HT-29 (cell line): ENCODE measurements at regions not wholly inside any gene's neighbourhood (a gene's known extent, or its start where the extent isn't known, plus 50 kb on each side); places are given as distances from the start of the nearest gene placed in this dataset.

Experiments
- DNase-seq: peaks from one replicate; pipeline ENCODE4 v3.0.0-alpha.2; 2015; ENCODE audit warnings: low spot score

DNA sequence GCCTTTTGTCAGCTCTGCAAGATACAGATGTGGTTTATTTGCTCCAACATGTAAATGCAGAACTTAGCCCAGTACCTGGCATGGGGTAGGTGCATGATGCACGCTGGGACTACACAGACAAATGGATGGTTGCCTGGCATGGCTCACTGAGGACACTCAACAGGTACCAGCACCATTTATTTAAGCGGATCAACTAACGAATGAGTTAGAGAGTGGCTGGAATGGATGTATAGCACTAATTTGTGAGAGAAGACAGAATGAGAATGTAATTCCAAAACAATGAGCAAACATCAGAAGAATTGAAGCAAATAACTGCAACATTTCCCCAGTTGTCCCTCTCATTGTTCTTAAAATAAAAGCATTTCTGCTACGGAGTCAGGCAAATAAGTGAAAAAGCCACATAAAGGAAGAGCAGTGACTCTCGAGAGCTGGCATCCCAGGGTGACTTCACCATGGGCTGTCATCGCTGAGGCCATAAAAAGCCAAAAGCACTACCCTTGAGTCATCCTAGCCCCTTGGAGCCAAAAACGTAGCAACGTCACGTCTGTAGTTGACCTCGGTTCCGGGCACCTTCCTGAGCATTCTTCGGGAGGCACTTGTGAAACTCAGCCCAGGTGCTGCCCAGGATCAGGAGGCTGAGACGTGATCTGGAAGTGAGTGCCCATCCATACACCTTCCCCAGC is 290.3 kb downstream of the NSG2 start:
- DNase-seq: no peak

- DNase-seq: no peak
Observed at GRCh38 chr5:174336479-174336878, 291.0 kb downstream of the NSG2 start.

DNA sequence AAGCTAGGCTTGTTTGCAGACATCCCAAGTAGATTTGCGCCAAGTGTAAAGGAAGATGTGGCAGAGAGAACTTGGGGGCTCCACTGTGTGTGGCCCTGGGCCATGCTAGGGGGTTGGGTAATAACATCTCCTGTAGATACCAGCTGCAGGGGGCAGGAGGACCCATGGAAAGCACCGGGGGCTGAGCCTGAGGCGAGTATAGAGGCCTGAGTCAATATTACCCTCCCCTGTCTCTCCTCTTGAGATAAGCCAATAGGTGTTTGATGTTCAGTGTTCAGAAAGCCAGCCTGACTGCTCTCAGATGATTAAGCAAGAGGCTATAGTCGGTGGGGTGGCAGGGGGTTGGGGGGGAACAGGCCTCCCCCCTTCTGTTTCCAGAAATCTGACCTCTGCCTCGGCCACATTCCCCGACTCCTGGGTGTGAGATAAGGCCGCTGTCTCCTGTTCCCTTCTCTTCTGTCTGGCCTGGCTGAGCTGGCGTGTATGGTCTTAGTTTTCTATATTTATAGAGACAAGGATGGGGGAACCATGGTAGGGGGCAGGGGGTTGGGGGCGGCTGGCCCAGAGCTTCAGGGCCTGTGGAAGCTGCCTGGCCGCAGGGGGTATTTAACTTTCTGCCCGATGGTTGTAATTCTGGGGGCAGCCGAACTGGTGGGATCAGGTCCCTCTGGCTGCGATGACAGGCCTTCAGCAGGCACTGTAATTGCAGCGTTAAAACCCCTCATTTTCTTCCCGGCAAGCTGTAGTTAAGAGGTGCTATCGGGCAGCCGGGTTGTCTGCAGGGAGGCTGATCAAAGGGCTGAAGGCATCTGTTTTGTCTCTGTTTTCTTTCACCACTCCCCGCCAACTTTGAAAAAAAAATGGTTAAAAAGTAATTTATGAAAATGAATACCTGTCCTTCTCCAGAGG is 292.0 kb downstream of the NSG2 start:
- DNase-seq: no peak

DNA sequence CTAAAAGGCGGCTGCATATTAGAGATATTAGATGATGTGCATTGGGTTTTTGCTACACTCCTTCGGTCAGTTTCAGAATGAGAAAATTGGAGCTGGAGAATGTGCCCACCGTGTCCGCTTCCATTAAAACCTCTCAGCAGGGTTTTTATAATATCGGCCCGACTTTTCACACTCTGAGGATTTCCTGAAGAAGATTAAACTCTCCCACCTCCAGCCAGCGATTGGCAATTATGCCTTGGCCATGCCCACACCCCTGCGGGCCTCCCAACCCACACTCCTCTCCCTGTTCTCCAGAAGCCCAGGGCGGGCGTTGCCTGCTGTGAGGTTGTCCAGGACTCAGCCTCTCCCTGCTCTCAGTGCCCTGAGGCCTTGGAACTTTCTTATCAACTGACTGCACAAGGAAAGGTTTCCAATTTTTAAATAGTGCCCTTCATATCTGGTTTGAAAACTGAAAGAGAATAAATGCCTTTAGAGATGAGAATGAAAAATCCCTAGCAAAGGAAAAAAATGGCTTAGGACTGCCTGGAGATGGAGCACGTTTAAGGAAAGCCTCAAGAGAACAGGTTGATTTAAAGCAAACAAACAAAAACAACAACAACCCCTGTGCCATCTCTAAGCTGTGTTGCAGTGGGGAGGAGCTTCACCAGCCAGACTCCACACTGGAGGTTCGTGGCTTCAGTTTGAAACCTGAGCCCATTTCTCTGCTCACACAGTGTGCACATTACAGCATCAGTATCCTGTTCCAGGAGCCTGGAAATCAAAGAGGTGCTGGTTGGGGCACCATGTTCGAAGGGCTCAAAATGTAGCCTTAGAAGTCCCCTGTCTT is 292.9 kb downstream of the NSG2 start:
- no peak for DNase-seq

DNA sequence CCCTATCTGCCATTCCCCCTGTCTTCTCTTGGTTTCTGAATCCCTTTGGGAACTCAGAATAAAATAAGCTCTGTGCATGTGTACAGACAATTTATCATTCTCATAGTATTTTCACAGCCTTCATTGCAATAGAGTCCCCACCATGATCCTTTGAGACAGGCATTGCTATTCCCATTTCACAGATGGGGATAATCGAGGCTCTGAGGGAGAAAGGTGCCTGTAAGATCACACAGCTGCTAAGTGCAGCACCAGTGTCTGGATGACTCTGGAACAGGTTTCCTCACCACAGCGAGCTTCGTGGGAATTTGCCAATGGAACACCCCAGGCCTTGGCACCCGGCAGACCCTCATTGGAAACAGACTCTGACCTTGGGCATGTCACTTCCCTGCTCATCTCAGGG is 293.6 kb downstream of the NSG2 start:
- no peak for DNase-seq

DNA sequence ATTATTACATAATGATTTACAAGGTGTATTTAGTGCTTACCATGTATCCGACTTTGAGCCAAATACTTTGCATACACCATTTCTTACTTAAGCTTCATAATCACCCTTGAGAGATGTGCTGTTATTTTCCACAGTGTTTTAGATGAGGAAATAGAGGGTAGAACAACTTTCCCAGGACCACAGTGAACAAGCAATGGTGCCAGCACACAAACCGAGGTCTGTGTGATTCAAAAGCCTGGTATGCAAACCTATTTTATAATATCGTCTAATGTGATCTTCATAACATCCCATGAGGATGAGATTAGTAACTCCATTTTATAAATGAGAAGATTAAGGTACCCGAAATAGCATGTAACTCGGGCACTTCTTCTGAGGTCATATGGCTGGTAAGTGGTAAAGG is 294.7 kb downstream of the NSG2 start:
- DNase-seq: no peak

- DNase-seq: no peak
Observed at GRCh38 chr5:174342696-174343095, 297.2 kb downstream of the NSG2 start.

DNA sequence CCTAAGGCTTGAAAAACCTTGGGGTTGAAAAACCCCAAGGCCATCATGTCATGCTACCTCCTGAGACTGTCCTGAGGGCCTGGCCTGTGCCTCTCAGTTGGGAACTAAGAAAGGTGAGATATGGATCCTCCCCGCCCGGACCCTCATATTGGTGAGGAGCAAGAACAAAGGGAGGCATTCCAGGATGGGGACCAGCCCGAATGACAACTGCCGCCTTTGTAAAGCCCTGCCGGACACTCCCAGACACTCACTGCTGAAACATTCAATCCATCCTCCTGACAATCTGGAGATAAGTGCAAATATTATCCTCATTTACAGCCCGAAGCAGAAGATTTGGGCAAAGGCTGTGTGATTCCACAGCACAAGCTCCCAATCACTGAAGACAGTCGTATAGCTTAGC is 298.3 kb downstream of the NSG2 start:
- DNase-seq: no peak

DNA sequence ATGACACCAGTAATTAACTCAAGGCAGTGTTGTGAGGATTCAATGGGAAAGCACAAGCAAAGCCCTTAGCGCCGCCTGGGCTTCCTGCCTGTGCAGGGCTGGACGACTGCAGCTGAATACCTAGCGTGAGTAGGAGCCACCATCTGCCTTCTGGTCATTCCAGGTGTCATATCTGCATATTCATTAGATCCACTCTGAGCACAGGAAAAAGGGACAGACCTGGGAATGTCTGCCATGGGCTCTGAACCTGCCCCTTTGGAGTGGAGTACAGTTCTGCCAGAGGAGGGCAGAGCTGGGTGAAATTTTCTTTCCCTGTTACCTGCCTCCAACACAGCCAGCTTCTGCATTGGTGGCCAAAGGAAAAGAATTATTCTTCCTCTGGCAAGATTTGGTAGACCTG is 298.8 kb downstream of the NSG2 start:
- DNase-seq: peak; percentile 4

GRCh38 chr5:174347183-174347582 is 301.7 kb downstream of the NSG2 start:
- no peak for DNase-seq

DNA sequence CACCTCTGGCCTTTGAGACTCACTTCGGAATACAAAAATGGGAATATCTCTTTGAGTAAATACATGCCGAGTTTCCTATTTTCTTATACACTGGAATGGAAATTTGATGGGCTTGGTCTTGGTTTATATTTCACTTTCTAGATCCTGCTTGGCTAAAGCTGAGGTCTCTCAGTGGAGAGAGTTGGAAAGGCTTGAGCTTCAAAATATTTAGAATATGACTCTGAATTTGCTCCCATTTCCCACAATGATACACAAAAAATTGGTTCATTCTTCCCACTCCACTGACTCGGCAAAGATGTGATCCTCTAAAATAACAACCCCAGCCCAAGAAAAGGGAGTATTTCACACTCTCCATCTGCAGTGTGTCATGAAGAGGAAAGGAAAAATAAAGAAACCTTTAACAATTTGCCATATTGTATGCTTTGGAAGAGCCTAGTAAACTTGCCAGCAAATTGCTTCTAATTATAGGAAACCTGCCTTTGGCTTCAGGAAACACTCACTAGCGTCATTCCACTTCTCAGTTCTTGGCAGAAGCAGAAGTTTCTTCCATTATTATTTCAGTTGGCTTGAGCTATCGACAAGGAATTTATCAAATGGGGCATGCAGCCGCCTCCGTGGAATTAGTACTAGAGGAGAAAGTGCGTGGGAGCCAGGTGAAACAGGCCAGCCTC is 302.9 kb downstream of the NSG2 start:
- DNase-seq: no peak

DNA sequence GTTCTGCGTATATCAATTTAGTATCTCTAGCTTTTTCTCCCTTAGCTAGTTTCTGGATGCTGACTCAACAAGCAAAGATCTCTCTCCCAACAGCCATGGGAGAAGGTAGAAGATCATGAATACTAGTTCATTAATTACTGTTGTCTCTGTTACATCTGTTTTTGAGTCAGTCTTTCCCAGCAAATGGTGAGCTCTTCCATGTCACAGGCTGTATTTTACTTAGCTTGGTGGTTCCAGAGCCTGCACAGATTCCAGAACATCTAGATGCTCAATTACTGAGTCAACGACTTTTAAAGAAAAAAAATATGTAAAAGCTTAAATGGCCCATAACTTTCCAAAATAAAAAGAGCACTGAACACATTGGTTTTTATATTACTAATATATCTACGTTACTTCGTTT is 307.2 kb downstream of the NSG2 start:
- DNase-seq: no peak

DNA sequence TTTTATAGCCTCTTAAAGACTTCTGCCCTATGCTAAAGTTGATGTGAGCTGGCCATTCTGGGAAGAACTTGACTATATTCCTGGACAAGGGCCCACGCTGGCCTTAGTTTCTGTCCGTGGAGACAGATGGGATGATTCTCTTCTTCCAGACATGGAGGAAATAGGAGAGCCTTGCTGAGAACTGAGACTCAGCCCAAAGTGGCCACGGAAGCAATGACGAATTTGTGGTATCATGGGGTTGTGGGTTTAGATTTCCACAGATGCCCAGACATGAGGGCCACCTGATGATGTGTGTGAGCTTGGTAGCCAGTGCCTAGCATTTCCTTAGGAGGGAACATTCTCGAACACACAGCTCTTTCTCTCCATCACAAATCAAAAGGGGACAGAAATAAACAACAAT is 309.1 kb downstream of the NSG2 start:
- DNase-seq: no peak

DNA sequence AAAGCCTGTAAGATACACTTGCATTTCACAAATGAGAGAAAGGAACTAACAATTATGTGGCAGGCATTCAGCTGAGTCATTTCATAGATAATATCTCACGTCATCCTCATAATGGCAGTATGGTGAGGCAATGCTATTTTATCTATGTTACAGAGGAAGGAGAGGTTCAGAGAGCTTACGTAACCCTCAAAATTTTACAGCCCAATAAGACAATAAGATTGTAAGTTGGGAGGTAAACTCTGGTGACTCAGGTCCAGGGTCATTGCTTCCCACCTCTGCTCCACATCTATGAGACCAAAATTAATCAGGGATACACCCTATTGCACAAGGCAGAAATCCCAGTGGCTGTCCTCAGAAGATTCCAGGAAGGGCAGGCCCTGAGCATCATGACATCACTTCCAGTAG is 309.7 kb downstream of the NSG2 start:
- DNase-seq: peak; percentile 15

- DNase-seq: no peak
Observed at GRCh38 chr5:174355995-174356394, 310.5 kb downstream of the NSG2 start.

- no peak for DNase-seq
Observed at GRCh38 chr5:174356536-174356935, 311.0 kb downstream of the NSG2 start.

DNA sequence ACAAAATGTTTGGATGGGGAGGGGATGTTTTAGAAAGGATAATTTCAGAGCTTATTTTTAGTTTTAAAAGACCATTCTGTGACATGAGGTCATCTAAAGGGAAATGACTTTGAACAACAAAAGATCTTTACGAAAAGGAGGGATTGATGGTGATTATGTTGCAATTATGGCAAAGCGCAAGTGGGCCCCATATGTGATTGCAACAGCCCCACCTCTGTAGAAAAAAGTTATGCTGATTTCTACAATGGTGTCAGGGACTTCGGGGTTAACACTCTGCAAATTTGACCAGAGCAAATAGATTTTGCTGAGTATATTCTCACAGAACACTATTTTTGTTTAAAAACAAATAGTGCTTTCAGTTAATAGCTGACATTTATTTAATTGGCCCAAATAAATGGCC is 312.8 kb downstream of the NSG2 start:
- DNase-seq: no peak

GRCh38 chr5:174359071-174359470 is 313.6 kb downstream of the NSG2 start:
- no peak for DNase-seq

DNA sequence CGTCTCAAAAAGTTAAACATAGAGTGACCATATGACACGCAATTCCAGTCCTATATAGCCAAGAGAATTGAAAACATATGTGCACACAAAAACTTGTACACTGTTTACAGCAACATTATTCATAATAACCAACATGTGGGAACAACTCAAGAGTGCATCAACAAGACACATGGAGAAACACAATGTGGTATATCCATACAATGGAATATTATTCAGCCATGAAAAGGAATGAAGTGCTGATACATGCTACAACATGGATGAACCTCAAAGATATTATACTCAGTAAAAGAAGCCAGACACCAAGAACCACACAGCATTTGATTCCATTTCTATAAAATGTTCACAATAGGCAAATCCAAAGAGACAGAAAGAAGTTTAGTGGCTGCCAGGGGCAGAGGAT is 317.0 kb downstream of the NSG2 start:
- no peak for DNase-seq

- DNase-seq: no peak
Observed at GRCh38 chr5:174363934-174364333, 318.4 kb downstream of the NSG2 start.

GRCh38 chr5:174364676-174365075 is 319.2 kb downstream of the NSG2 start:
- no peak for DNase-seq
